ENCODE measurements at regions not wholly inside any gene's neighbourhood (a gene's known extent, or its start where the extent isn't known, plus 50 kb on each side); places are given as distances from the start of the nearest gene placed in this dataset.

- H3K4me3 Mint-ChIP-seq = no peak overlapping the region
- no peaks in the 10 kb centered on the region for H3K36me3 Mint-ChIP-seq
- peaks cover 2 to 8% of the 10 kb centered on the region in 2 donors for H3K27me3 Mint-ChIP-seq
- H3K27ac ChIP-seq (ENCODE audit: low read length) = no peak overlapping the region
- H3K4me3 ChIP-seq (ENCODE audit: control insufficient read depth in 1 of 2, extremely low read depth in 1 of 2, low read length in 1 of 2) = no peak overlapping the region
- no peaks in the 10 kb centered on the region for H3K27me3 ChIP-seq (replicated peaks in 1 of 2; ENCODE audit: control insufficient read depth in 2 of 2, extremely low read depth in 1 of 2, insufficient read depth in 2 of 2, low read length in 1 of 2)
- WGBS (ENCODE audit: insufficient coverage) = no CpG with 5 or more reads among the region's 2 CpGs
- POLR2A ChIA-PET = no interaction called here
- no peak for DNase-seq
- H3K4me1 ChIP-seq (ENCODE audit: control insufficient read depth in 1 of 2, extremely low read depth in 1 of 2, insufficient read depth in 2 of 2, low read length in 2 of 2) = no peaks in the 10 kb centered on the region
- H3K9me3 Mint-ChIP-seq = no peaks in the 10 kb centered on the region
- no peak for ATAC-seq (replicated peaks in 1 of 4)
- CTCF ChIA-PET = no interaction called here
- H3K9me3 ChIP-seq = no peaks in the 10 kb centered on the region
- H3K36me3 ChIP-seq (ENCODE audit: control insufficient read depth in 2 of 2, extremely low read depth in 1 of 2, insufficient read depth in 1 of 2, low read length in 1 of 2) = no peaks in the 10 kb centered on the region
- H3K27ac Mint-ChIP-seq = no peak overlapping the region
- peaks cover 0 to 3% (median 2%) of the 10 kb centered on the region in 3 donors for H3K4me1 Mint-ChIP-seq
These were observed 664.2 kb downstream of the PTPRC start for GRCh38 chr1:199303035-199303434.

GRCh38 chr1:199305053-199305452 is 666.2 kb downstream of the PTPRC start:
- Histone ChIP-seq H3K36me3 (ENCODE audit: control insufficient read depth in 2 of 2, extremely low read depth in 1 of 2, insufficient read depth in 1 of 2, low read length in 1 of 2) (no peaks in the 10 kb centered on the region), H3K9me3 (no peaks in the 10 kb centered on the region), H3K4me1 (ENCODE audit: control insufficient read depth in 1 of 2, extremely low read depth in 1 of 2, insufficient read depth in 2 of 2, low read length in 2 of 2) (no peaks in the 10 kb centered on the region), H3K27me3 (replicated peaks in 1 of 2; ENCODE audit: control insufficient read depth in 2 of 2, extremely low read depth in 1 of 2, insufficient read depth in 2 of 2, low read length in 1 of 2) (no peaks in the 10 kb centered on the region), H3K4me3 (ENCODE audit: control insufficient read depth in 1 of 2, extremely low read depth in 1 of 2, low read length in 1 of 2) (no peak overlapping the region), H3K27ac (ENCODE audit: low read length) (no peak overlapping the region)
- POLR2A ChIA-PET = no interaction called here
- H3K4me1 Mint-ChIP-seq = peaks cover 0 to 4% (median 3%) of the 10 kb centered on the region in 3 donors
- H3K4me3 Mint-ChIP-seq = no peak overlapping the region
- CTCF ChIA-PET = no interaction called here
- H3K27me3 Mint-ChIP-seq = peaks cover 8% of the 10 kb centered on the region in 2 donors
- no peaks in the 10 kb centered on the region for H3K36me3 Mint-ChIP-seq
- ATAC-seq (replicated peaks in 1 of 4) (no peak), DNase-seq (no peak)
- no peak overlapping the region for H3K27ac Mint-ChIP-seq
- WGBS (ENCODE audit: insufficient coverage) = no CpG with 5 or more reads among the region's 2 CpGs
- H3K9me3 Mint-ChIP-seq = no peaks in the 10 kb centered on the region

DNA sequence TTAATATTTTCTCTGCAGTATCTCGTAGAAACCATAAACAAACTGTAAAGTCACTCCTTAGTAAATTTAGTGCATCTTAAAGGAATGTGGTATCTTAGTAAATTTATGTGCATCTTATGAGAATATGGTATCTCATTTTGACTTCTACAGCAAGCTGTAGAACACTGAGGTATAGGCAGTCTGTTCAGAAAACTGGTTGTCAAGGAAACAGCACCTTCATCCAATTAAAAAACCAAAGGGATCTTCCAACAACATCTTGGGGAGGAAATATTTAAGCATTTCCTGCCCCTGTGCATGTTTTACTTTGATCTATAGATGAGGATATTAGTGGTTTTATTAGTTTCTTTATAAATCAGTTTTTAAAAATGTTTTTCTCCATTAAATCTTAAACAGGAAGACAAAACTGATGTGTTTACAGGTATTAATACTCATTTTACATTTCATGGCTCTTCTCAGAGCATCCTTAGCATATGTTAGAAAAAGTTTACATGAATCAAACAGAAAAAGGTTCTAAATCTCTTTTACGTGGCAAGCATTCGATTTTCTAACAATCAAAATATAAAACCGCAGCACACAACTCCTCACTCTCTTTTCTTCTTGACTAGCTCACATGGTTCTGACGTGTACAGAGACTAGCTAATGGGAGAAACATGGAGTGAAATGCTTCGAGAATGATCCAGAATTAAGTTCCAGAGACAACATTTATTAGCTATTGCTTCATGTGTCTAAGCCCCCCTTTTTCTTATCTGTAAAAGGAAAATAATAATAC is 668.8 kb downstream of the PTPRC start:
- Mint-ChIP-seq H3K9me3 (no peaks in the 10 kb centered on the region), H3K4me3 (no peak overlapping the region), H3K36me3 (no peaks in the 10 kb centered on the region), H3K27me3 (peaks cover 8 to 9% of the 10 kb centered on the region in 2 donors), H3K4me1 (peaks cover 0 to 7% (median 4%) of the 10 kb centered on the region in 3 donors), H3K27ac (no peak overlapping the region)
- no peak for DNase-seq
- ChIA-PET POLR2A (no interaction called here), CTCF (interaction anchor here in 1 of 2 donors (0.6 kb wide), 1 partner anchor 1204 kb away, joined by 4 read pairs; no protein-coding TSS in a partner anchor)
- H3K9me3 ChIP-seq = no peaks in the 10 kb centered on the region
- H3K27ac ChIP-seq (ENCODE audit: low read length) = no peak overlapping the region
- ATAC-seq (replicated peaks in 1 of 4) = no peak
- no peak overlapping the region for H3K4me3 ChIP-seq (ENCODE audit: control insufficient read depth in 1 of 2, extremely low read depth in 1 of 2, low read length in 1 of 2)
- no peaks in the 10 kb centered on the region for H3K36me3 ChIP-seq (ENCODE audit: control insufficient read depth in 2 of 2, extremely low read depth in 1 of 2, insufficient read depth in 1 of 2, low read length in 1 of 2)
- WGBS (ENCODE audit: insufficient coverage) = no CpG with 5 or more reads among the region's 6 CpGs
- no peaks in the 10 kb centered on the region for H3K27me3 ChIP-seq (replicated peaks in 1 of 2; ENCODE audit: control insufficient read depth in 2 of 2, extremely low read depth in 1 of 2, insufficient read depth in 2 of 2, low read length in 1 of 2)
- no peaks in the 10 kb centered on the region for H3K4me1 ChIP-seq (ENCODE audit: control insufficient read depth in 1 of 2, extremely low read depth in 1 of 2, insufficient read depth in 2 of 2, low read length in 2 of 2)

GRCh38 chr1:199308349-199308846 is 669.6 kb downstream of the PTPRC start:
- Histone ChIP-seq H3K36me3 (ENCODE audit: control insufficient read depth in 2 of 2, extremely low read depth in 1 of 2, insufficient read depth in 1 of 2, low read length in 1 of 2) (no peaks in the 10 kb centered on the region), H3K9me3 (no peaks in the 10 kb centered on the region), H3K4me1 (ENCODE audit: control insufficient read depth in 1 of 2, extremely low read depth in 1 of 2, insufficient read depth in 2 of 2, low read length in 2 of 2) (no peaks in the 10 kb centered on the region), H3K27ac (ENCODE audit: low read length) (no peak overlapping the region), H3K4me3 (ENCODE audit: control insufficient read depth in 1 of 2, extremely low read depth in 1 of 2, low read length in 1 of 2) (no peak overlapping the region), H3K27me3 (replicated peaks in 1 of 2; ENCODE audit: control insufficient read depth in 2 of 2, extremely low read depth in 1 of 2, insufficient read depth in 2 of 2, low read length in 1 of 2) (no peaks in the 10 kb centered on the region)
- H3K4me1 Mint-ChIP-seq = peaks cover 0 to 7% (median 4%) of the 10 kb centered on the region in 3 donors
- H3K9me3 Mint-ChIP-seq = no peaks in the 10 kb centered on the region
- no peak overlapping the region for H3K4me3 Mint-ChIP-seq
- H3K36me3 Mint-ChIP-seq = no peaks in the 10 kb centered on the region
- H3K27me3 Mint-ChIP-seq = peaks cover 9 to 12% of the 10 kb centered on the region in 2 donors
- POLR2A ChIA-PET = no interaction called here
- H3K27ac Mint-ChIP-seq = no peak overlapping the region
- ATAC-seq (replicated peaks in 1 of 4) = no peak
- no peak for DNase-seq
- CTCF ChIA-PET = no interaction called here
- no CpG with 5 or more reads among the region's 5 CpGs for WGBS (ENCODE audit: insufficient coverage)

DNA sequence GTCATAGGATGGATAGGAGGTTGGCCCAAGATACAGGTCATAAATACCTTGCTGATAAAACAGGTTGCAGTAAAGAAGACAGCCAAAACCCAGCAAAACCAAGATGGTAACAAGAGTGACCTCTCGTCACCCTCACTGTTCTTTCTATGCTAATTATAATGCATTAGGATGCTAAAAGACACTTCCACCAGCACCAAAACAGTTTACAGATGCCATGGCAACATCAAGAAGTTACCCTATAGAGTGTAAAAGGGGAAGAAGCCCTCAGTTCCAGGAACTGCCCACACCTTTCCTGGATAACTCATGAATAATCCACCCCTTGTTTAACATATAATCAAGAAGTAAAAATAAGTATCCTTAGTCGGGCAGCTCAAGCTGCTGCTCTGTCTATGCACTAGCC is 671.9 kb downstream of the PTPRC start:
- no peak overlapping the region for H3K27ac ChIP-seq (ENCODE audit: low read length)
- no peaks in the 10 kb centered on the region for H3K27me3 ChIP-seq (replicated peaks in 1 of 2; ENCODE audit: control insufficient read depth in 2 of 2, extremely low read depth in 1 of 2, insufficient read depth in 2 of 2, low read length in 1 of 2)
- no peak for ATAC-seq (replicated peaks in 1 of 4)
- no peaks in the 10 kb centered on the region for H3K4me1 ChIP-seq (ENCODE audit: control insufficient read depth in 1 of 2, extremely low read depth in 1 of 2, insufficient read depth in 2 of 2, low read length in 2 of 2)
- Mint-ChIP-seq H3K4me3 (no peak overlapping the region), H3K36me3 (no peaks in the 10 kb centered on the region), H3K4me1 (peaks cover 0 to 7% (median 4%) of the 10 kb centered on the region in 3 donors), H3K27me3 (peaks cover 6 to 8% of the 10 kb centered on the region in 2 donors), H3K27ac (no peak overlapping the region), H3K9me3 (no peaks in the 10 kb centered on the region)
- DNase-seq = no peak
- ChIA-PET POLR2A (no interaction called here), CTCF (no interaction called here)
- WGBS (ENCODE audit: insufficient coverage) = no CpG with 5 or more reads among the region's 2 CpGs
- no peaks in the 10 kb centered on the region for H3K9me3 ChIP-seq
- no peak overlapping the region for H3K4me3 ChIP-seq (ENCODE audit: control insufficient read depth in 1 of 2, extremely low read depth in 1 of 2, low read length in 1 of 2)
- H3K36me3 ChIP-seq (ENCODE audit: control insufficient read depth in 2 of 2, extremely low read depth in 1 of 2, insufficient read depth in 1 of 2, low read length in 1 of 2) = no peaks in the 10 kb centered on the region

DNA sequence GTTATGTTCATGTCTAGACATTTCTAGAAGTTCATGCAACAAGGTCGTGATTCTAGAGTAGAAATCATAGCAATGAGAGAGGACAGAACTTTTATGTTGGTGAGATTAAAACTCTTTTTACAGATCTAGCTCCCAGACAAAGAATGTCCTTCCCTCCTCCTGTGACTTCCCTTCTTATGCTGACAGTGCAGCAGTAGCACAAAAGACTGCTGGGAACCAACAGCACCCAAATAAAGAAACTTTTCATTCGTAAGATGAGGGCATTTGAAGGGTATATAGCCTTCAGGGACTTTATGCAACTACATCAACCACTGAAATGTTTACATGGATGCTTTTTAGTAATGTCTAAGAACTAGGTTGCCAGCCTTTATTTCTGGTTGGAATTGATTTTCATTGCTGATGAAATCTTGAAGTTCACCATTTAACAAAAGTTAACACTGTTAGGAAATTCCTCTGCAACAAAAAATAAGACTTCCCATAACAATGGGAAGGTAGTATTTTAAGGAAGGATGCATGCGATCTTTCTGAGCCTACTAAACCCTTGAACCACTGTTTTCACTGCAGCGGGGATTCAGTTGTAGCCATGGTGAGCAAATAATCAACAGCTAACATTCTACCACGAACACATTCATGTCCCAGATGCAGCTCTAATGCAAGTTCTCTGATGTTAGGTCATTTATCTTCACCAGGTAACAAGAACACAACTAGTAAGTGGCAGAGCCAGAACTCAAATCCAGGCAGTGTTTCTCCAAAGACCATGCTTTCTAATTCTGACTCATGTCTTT is 672.8 kb downstream of the PTPRC start:
- Histone ChIP-seq H3K4me3 (ENCODE audit: control insufficient read depth in 1 of 2, extremely low read depth in 1 of 2, low read length in 1 of 2) (no peak overlapping the region), H3K9me3 (no peaks in the 10 kb centered on the region), H3K36me3 (ENCODE audit: control insufficient read depth in 2 of 2, extremely low read depth in 1 of 2, insufficient read depth in 1 of 2, low read length in 1 of 2) (no peaks in the 10 kb centered on the region), H3K4me1 (ENCODE audit: control insufficient read depth in 1 of 2, extremely low read depth in 1 of 2, insufficient read depth in 2 of 2, low read length in 2 of 2) (no peaks in the 10 kb centered on the region), H3K27ac (ENCODE audit: low read length) (no peak overlapping the region), H3K27me3 (replicated peaks in 1 of 2; ENCODE audit: control insufficient read depth in 2 of 2, extremely low read depth in 1 of 2, insufficient read depth in 2 of 2, low read length in 1 of 2) (no peaks in the 10 kb centered on the region)
- H3K9me3 Mint-ChIP-seq = no peaks in the 10 kb centered on the region
- H3K36me3 Mint-ChIP-seq = no peaks in the 10 kb centered on the region
- H3K27ac Mint-ChIP-seq = no peak overlapping the region
- WGBS (ENCODE audit: insufficient coverage) = 58% methylated on average over 2 of the region's 5 CpGs
- no peak for DNase-seq
- no peak for ATAC-seq (replicated peaks in 1 of 4)
- H3K27me3 Mint-ChIP-seq = peaks cover 6 to 8% of the 10 kb centered on the region in 2 donors
- no peak overlapping the region for H3K4me3 Mint-ChIP-seq
- ChIA-PET CTCF (no interaction called here), POLR2A (no interaction called here)
- H3K4me1 Mint-ChIP-seq = peaks cover 0 to 7% (median 4%) of the 10 kb centered on the region in 3 donors
